Ovary (tissue), 3 donors: ENCODE measurements at regions not wholly inside any gene's neighbourhood (a gene's known extent, or its start where the extent isn't known, plus 50 kb on each side); places are given as distances from the start of the nearest gene placed in this dataset.

Source experiments
- CTCF ChIP-seq, 3 donors: fragments of 450-650 bp in 2 of 3; fragments of 200-600 bp in 1 of 3; IDR thresholded peaks; one replicate each; pipeline versions ENCODE4 v1.5.1 to v1.8.0; 2016 to 2022; ENCODE audit warnings: antibody characterized with exemption in 3 of 3, mild to moderate bottlenecking in 1 of 3
- EP300 ChIP-seq: sonication (generic); formaldehyde crosslinking; IDR thresholded peaks from one replicate; pipeline ENCODE4 v1.6.1; 2017; ENCODE audit warnings: antibody characterized with exemption
- POLR2A ChIP-seq: fragments of 450-650 bp; IDR thresholded peaks from one replicate; pipeline ENCODE4 v1.6.1; 2017; ENCODE audit warnings: antibody characterized with exemption, mild to moderate bottlenecking, moderate library complexity
- donor health status: DM: no; HTN: no; CAD: no.

GRCh38 chr13:108070925-108071324 is 144.4 kb downstream of the LIG4 start:
- TF ChIP-seq POLR2A = no peak
- no peak for TF ChIP-seq CTCF (IDR thresholded peaks at IDR 0.05)
- no peak for TF ChIP-seq EP300
